Heart right ventricle (tissue), 16 donors: ENCODE measurements at regions not wholly inside any gene's neighbourhood (a gene's known extent, or its start where the extent isn't known, plus 50 kb on each side); places are given as distances from the start of the nearest gene placed in this dataset.
"Not testable (repeated sequence)": the region's sequence is repeated elsewhere in the genome, so short reads cannot be mapped to it uniquely, and the experiment has no call there.

Experiments used
- ATAC-seq, 8 donors: fragments of 200-7000 bp; cut with Tn5 transposase; one replicate each; pipeline ENCODE4 v1.9.1; 2020; ENCODE audit warnings: mild to moderate bottlenecking in 8 of 8, moderate library complexity in 8 of 8, moderate number of reproducible peaks in 1 of 8
- DNase-seq, 2 donors: peaks; one replicate each; pipeline ENCODE4 v3.0.0-alpha.2; 2020
- H3K27ac ChIP-seq, 10 donors: fragments of 200-600 bp; sonication (generic) in 2 of 10; one replicate each; pipeline versions ENCODE4 v1.5.0 to v1.8.0; 2020 to 2022; ENCODE audit warnings: mild to moderate bottlenecking in 3 of 10
- H3K27me3 ChIP-seq, 7 donors: fragments of 200-600 bp; one replicate each; pipeline ENCODE4 v1.8.0; 2021 to 2022; ENCODE audit warnings: mild to moderate bottlenecking in 2 of 7
- H3K36me3 ChIP-seq, 9 donors: fragments of 200-600 bp; sonication (generic) in 1 of 9; one replicate each; pipeline versions ENCODE4 v1.5.0 to v1.8.0; 2020 to 2022; ENCODE audit warnings: mild to moderate bottlenecking in 2 of 9
- H3K4me1 ChIP-seq, 9 donors: fragments of 200-600 bp; sonication (generic) in 1 of 9; one replicate each; pipeline versions ENCODE4 v1.5.0 to v1.8.0; 2020 to 2022; ENCODE audit warnings: mild to moderate bottlenecking in 4 of 9
- H3K4me3 ChIP-seq, 10 donors: fragments of 200-600 bp; sonication (generic) in 2 of 10; one replicate each; pipeline versions ENCODE4 v1.5.0 to v1.8.0; 2020 to 2022; ENCODE audit warnings: mild to moderate bottlenecking in 7 of 10, moderate library complexity in 2 of 10
- H3K9me3 ChIP-seq, 11 donors: fragments of 200-600 bp in 10 of 11; sonication (generic) in 2 of 11; one replicate each; pipeline versions ENCODE4 v1.5.0 to v1.8.0; 2013 to 2022; ENCODE audit warnings: mild to moderate bottlenecking in 2 of 11, control low read depth in 1 of 11, moderate library complexity in 1 of 11
- WGBS, 2 donors: extraction: QIAGEN DNeasy Blood & Tissue Kit; methylation state at CpG; one replicate each; pipeline ENCODE4 v1.1.7; 2013; ENCODE audit warnings: inconsistent platforms in 1 of 2; 5-methylcytosine and 5-hydroxymethylcytosine counted together
- intact Hi-C, 10 donors: fragments of 100-400 bp; cut with DNase I; formaldehyde crosslinking; loops; one replicate each; pipeline versions ENCODE4 v1.11.1 to v1.14.2; 2022
- TF ChIP-seq, protein P1 (sequence below), 9 donors: fragments of 200-600 bp; sonication (generic) in 2 of 9; IDR thresholded peaks; one replicate each; pipeline versions ENCODE4 v1.5.0 to v1.8.0; 2021 to 2022; ENCODE audit warnings: antibody characterized with exemption in 9 of 9, mild to moderate bottlenecking in 5 of 9, moderate library complexity in 1 of 9
- donor health status: Arrhythmogenic right ventricular cardiomyopathy.
- donor health status: ischemic (EF 13 %, LVEDD 7.1; RV severe dilation, severe dysfunction).
- donor health status: healthy with polysubstance abuse.
- donor health status: DM: no; HTN: yes; CAD: no.
- donor health status: DM: no; HTN: no; CAD: no.
- donor health status: ischemic (EF 25% LVEDD 6.9; RV normal size, moderate dysfunction).
- donor health status: ischemic (EF 25% LVEDD 5.7; RV mildly dilated, moderate dysfunction).
- donor health status: healthy.
- donor health status: DM: yes; HTN: yes; CAD: no.
- donor health status: Ischemic cardiomyopathy.
- donor health status: ischemic (EF 35%, LVEDD 5.7; RV mildly dilated, moderate dysfunction).
- donor health status: nonischemic (EF 11% LVEDD 7.7; RV severe dilation, severe dysfunction).
- donor health status: DM: yes; HTN: yes; CAD: no.
- donor health status: PGD.
- donor health status: ischemic (EF 29% LVEDD 5.4; RV normal size, mild dysfunction).
- donor health status: nonischemic (EF 23%, LVEDD 6.1; RV moderate dilation, normal function).

DNA sequence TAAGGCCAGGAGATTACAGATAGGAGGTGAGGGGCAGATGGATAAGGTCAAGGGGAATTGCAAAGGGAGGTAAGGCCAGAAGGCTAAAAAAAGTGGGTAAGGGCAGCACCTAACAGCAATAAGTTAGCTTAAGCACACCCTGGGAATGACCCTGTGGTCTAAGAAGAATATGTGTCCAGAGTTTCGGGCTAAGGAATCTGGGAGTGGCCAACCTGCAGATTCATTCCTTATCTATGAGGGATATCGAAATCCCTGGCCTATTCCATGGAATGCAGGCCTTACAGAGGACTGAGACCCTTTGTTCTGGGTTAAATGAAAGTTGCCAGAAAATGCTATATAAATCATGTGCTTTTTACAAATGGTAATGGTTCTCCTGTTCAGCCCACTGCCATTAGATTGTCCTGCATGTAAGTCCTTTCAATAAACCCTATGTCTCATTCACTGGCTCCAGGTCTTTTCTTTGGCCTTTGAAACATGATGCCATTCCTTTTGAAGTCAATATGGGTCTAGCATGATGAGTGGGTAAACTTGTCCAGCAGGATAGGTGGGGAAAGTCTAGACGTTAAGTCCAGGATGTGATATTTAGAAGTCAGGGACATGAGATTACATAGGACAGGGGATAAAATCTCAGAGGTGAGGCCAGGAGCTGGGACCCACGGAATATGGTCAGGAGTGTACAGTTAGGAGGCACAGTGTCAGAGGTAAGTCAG is 226.2 kb downstream of the TACR3 start:
- no peaks in the 10 kb centered on the region for H3K4me1 ChIP-seq
- H3K4me3 ChIP-seq: no peak overlapping the region
- TF ChIP-seq, protein P1, sequence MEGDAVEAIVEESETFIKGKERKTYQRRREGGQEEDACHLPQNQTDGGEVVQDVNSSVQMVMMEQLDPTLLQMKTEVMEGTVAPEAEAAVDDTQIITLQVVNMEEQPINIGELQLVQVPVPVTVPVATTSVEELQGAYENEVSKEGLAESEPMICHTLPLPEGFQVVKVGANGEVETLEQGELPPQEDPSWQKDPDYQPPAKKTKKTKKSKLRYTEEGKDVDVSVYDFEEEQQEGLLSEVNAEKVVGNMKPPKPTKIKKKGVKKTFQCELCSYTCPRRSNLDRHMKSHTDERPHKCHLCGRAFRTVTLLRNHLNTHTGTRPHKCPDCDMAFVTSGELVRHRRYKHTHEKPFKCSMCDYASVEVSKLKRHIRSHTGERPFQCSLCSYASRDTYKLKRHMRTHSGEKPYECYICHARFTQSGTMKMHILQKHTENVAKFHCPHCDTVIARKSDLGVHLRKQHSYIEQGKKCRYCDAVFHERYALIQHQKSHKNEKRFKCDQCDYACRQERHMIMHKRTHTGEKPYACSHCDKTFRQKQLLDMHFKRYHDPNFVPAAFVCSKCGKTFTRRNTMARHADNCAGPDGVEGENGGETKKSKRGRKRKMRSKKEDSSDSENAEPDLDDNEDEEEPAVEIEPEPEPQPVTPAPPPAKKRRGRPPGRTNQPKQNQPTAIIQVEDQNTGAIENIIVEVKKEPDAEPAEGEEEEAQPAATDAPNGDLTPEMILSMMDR (IDR thresholded peaks at IDR 0.05): no peak
- H3K27ac ChIP-seq: no peak overlapping the region
- DNase-seq: no peak
- no peak for ATAC-seq
- 72 to 73% methylated on average over 4 of the region's 4 CpGs for WGBS, 2 donors
- no peaks in the 10 kb centered on the region for H3K9me3 ChIP-seq
- H3K27me3 ChIP-seq: no peaks in the 10 kb centered on the region
- H3K36me3 ChIP-seq: no peaks in the 10 kb centered on the region
- intact Hi-C loops: no loop called here

DNA sequence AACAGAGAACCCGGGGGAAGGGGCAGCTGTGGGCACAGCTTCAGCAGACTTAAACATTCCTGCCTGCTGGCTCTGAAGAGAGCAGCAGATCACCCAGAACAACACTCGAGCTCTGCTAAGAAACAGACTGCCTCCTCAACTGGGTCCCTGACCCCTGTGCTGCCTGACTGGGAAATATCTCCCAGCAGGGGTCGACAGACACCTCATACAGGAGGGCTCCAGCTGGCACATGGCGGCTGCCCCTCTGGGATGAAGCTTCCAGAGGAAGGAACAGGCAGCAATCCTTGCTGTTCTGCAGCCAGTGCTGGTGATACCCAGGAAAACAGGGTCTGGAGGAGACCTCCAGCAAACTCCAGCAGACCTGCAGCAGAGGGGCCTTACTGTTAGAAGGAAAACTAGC is 234.5 kb downstream of the TACR3 start:
- ATAC-seq, H3K36me3 ChIP-seq, H3K27me3 ChIP-seq, H3K4me3 ChIP-seq, H3K4me1 ChIP-seq, H3K27ac ChIP-seq, intact Hi-C loops, DNase-seq, H3K9me3 ChIP-seq: not testable (repeated sequence)
- WGBS, 2 donors: 66 to 74% methylated on average over 4 of the region's 4 CpGs

DNA sequence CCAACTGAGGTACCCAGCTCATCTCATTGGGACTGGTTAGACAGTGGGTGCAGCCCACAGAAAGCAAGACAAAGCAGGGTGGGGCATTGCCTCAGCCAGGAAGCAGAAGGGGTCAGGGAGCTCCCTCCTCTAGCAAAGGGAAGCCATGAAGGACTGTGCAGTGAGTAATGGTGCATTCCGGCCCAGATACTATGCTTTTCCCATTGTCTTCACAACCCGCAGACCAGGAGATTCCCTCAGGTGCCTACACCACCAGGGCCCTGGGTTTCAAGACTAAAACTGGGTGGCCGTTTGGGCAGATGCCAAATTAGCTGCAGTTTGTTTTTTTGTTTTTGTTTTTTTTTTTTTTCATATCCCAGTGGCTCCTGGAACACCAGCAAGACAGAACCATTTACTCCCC is 235.3 kb downstream of the TACR3 start:
- DNase-seq (no peak), ATAC-seq (no peak)
- TF ChIP-seq, protein P1 (IDR thresholded peaks at IDR 0.05): no peak
- intact Hi-C loops: no loop called here
- no peaks in the 10 kb centered on the region for H3K36me3 ChIP-seq
- no peaks in the 10 kb centered on the region for H3K27me3 ChIP-seq
- no peak overlapping the region for H3K27ac ChIP-seq
- H3K4me3 ChIP-seq: no peak overlapping the region
- WGBS, 2 donors: 73 to 79% methylated on average over 3 of the region's 3 CpGs
- H3K9me3 ChIP-seq: no peaks in the 10 kb centered on the region
- H3K4me1 ChIP-seq: no peaks in the 10 kb centered on the region

DNA sequence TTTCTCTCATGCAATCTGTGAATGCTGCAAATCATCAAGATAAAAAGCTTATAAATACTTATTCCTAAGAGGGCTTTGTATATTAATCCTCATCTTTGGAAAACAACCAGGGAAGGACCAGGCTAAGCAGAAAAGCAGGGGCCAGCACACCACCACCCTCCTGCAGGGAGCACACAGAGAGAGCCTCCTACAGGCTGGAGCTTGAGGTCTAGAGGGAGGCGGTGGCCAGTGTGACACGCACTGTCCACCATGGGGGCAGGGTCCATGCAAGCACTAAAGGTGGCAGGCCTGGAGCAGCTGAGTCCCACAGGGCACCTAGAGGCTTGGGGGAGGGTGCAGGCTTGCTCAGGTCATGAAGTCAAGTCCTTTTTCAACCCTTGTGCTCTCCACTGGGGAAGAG is 236.9 kb downstream of the TACR3 start:
- H3K27ac ChIP-seq: no peak overlapping the region
- no peak overlapping the region for H3K4me3 ChIP-seq
- no peaks in the 10 kb centered on the region for H3K9me3 ChIP-seq
- no peaks in the 10 kb centered on the region for H3K4me1 ChIP-seq
- no peaks in the 10 kb centered on the region for H3K27me3 ChIP-seq
- intact Hi-C loops: no loop called here
- TF ChIP-seq, protein P1 (IDR thresholded peaks at IDR 0.05): no peak
- WGBS, 2 donors: 81 to 83% methylated on average over 2 of the region's 2 CpGs
- no peaks in the 10 kb centered on the region for H3K36me3 ChIP-seq
- DNase-seq (no peak), ATAC-seq (no peak)

DNA sequence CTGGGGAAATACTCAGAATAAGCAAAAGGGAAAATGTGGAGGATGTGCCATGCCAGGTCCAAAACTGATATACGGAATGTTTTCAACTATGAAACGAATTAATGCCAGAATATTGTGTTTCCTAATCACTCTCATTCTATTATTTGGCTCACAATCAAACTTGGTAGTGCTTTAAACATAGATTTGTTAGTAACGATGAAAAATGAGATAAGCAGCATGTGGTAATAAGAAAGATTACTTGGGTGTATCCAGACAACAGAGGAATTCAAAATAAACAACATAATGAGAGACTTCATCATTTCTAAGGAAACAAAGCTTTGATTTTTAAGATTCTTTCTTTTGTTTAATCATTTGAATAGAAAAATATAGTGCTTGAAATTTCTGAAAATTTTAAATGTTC is 237.3 kb downstream of the TACR3 start:
- ATAC-seq (no peak), DNase-seq (no peak)
- no peaks in the 10 kb centered on the region for H3K9me3 ChIP-seq
- no peak overlapping the region for H3K27ac ChIP-seq
- intact Hi-C loops: no loop called here
- WGBS, 2 donors: 47 to 51% methylated on average over 3 of the region's 3 CpGs
- no peaks in the 10 kb centered on the region for H3K4me1 ChIP-seq
- TF ChIP-seq, protein P1 (IDR thresholded peaks at IDR 0.05): no peak
- H3K27me3 ChIP-seq: no peaks in the 10 kb centered on the region
- no peaks in the 10 kb centered on the region for H3K36me3 ChIP-seq
- no peak overlapping the region for H3K4me3 ChIP-seq
